Globus pallidus (tissue), 1 donor: ENCODE measurements at regions not wholly inside any gene's neighbourhood (a gene's known extent, or its start where the extent isn't known, plus 50 kb on each side); places are given as distances from the start of the nearest gene placed in this dataset.
A peak's percentile ranks its signal among the peaks of the same experiment; 100 is the strongest.
"Not testable (repeated sequence)": the region's sequence is repeated elsewhere in the genome, so short reads cannot be mapped to it uniquely, and the experiment has no call there.

ENCODE experiments used
- DNase-seq: peaks from one replicate; pipeline ENCODE4 v3.0.0-alpha.2; 2015; ENCODE audit warnings: low spot score

DNA sequence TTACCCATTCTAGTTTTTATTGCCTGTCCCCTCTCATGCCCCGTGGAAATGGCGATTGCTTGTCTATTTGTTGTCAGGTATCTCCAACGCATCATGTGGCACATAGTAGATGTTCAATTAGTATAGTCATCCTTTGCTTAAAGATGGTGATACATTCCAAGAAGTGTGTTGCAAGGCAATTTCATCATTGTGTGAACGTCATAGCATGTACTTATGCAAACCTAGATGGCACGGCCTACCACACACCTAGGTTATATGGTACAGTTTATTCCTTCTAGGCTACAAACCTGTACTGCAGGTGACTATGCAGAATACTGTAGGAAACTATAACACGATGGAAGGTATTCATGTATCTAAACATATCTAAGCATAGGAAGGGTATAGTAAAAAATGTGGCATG, 163.9 kb upstream of the DAPK1 start:
- no peak for DNase-seq

DNA sequence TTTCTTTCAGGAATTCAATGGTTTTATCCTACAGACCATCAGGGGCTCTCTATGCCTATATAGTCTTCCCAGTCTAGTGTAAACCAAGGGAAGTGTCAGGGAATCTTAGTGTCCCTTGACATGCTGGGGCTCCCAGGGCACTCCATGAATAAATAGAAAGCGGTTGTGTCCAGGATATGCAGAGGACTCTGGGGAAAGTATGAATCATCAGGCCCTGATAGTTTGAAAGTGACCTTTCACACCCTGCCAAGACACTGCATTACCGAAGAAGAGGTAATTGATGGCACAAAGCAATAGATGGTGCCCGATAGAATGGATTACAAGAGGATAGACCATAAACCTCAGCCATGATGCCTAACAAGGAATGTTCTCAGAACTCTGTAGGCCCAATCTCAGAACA, 163.3 kb upstream of the DAPK1 start:
- no peak for DNase-seq

DNA sequence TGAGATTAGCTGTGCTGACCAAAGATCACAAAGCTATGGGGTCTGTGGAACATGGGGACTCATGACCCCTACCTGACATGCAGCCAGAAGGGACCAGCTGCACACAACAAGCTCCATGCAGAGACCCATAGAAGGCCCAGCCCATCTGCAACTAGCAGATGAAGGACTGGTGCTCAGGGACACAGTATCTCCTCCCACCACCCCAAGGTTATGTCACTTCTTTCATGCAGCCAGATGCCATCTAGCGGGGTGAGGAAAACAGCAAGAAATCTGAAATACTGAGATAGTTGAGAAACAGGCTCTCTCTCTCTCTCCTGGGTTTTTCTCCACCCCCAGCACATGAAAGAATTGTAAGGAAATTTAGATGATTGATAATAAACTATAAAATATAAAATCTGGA, 161.3 kb upstream of the DAPK1 start:
- no peak for DNase-seq

DNA sequence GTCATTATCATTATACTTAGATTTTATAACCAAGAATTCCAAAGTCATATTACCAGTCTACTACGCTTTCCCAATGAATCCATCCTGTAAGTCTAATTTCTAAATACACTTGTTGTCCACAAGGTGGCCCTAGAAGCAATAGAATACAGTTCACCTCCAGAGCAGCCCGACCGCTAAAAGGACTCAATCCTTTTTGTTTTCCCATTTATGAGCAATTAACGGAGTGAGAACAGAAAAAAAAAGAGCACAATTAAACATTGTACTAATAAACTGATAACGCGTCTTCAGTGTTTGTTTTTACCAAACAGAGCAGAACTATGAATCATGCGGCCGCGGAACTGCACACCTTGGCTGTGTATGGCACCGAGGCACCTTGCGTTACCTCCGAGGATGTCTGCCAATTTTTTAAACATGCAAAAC, 160.7 kb upstream of the DAPK1 start:
- peak; percentile 70 for DNase-seq

DNA sequence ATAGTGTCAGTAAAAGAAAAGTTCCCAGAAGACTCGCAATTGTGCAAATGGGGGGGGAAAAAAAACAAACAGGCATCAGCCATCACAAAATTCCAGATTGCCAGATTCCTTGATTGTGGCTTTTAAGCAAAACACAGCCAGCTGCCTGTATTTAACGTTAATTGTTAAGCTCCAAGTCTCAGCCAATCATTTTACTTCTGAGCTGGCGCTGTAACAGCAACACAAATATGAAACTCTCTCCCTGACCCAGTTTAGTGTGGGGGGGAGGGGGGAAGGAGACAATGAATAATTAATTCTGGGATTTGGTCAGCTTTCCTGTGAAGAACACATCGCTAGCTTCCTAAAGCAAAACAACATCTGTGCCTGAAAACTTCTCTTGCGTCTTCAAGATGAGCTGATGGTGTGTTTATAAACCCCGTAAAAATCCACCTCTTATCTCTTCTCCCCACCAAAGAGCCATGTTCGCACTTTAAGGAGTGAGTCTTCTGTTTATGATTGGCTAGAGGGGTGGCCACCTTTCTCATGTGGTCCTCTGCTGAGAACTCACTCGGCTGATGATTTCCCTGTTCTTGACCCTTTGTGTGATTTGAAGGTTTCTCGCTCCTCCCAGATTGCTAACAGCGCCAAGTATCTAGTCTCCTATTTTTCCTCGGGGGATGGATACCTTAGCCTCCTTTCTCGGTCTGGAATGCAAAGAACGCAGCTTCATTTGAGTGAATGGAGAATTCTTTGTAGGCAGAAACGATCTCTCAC, 160.2 kb upstream of the DAPK1 start:
- no peak for DNase-seq

DNA sequence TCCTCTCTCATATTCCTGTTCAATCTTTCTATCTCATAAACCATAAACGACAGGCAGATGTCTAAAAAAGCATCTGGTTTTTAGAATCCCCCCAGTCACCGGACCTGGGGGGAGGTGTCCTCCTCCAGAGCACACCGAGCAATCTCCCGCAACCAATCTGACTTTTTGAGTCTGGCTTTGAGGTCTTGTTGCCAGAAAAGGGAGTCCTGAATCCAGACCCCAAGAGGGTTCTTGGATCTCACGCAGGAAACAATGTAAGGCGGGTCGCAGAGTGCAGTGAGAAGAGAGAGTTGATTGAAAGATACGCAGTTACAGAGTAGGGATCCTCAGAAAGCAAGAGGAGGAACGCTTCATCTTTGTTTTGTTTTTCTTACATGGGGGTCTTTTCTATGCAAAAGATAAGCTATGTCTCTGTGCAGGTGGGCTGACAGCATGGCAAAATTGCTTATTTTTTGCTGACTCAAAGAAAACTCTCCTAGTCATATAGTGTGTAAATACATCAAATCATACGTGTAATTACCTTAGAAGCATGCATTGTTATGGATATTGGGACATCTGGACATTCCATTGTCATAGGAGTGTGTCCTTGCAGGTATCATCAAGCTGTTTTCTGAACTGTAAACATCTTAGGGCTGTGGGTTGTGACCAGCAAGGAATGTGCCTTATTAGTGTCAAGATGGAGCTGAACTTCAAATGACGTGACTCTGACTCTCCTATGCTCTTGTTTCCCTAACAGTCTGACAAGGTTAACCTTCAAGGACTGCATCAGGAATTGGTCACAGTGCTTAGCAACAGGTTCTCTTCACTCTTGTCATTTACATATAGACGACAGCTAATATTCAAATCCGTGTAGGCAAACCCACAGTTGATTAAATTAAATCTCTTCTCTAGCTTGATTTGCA, 159.3 kb upstream of the DAPK1 start:
- DNase-seq: no peak

DNA sequence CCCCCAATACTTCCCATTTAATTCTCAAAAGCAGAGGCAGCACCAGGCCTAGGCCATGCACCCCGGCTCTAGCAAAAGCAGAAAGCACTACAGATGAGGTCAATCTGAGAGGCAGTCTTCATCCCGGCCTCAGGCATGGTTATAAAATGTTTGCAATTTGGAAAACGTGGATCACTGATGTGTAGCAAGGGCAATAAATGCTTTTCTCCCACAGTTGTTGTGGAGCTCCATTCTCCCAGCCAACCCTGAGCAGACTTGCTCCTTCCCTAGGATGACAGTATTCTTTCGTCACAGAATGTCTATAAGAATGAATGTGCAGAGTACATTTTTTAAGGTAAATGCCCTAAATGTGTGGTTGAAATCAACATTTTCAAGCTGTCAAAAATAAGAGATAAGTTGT, 157.3 kb upstream of the DAPK1 start:
- no peak for DNase-seq

DNA sequence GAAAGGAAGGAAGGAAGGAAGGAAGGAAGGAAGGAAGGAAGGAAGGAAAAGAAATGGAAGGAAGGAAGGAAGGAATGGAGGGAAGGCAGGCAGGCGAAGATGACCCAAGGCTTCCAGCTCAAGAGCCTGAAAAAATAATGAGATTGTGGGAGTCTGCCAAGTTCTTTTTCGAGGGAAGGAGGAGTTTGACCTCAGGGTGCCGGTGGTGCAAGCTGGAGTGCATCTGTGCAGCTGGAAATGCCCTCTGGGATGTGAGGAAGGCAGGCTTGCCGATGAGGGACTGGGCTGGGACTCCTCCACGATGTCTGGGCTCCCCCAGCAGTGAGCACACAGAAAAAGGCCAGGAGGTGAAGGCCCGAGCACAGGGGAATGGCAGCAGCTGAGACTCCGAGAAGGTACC, 154.9 kb upstream of the DAPK1 start:
- no peak for DNase-seq

DNA sequence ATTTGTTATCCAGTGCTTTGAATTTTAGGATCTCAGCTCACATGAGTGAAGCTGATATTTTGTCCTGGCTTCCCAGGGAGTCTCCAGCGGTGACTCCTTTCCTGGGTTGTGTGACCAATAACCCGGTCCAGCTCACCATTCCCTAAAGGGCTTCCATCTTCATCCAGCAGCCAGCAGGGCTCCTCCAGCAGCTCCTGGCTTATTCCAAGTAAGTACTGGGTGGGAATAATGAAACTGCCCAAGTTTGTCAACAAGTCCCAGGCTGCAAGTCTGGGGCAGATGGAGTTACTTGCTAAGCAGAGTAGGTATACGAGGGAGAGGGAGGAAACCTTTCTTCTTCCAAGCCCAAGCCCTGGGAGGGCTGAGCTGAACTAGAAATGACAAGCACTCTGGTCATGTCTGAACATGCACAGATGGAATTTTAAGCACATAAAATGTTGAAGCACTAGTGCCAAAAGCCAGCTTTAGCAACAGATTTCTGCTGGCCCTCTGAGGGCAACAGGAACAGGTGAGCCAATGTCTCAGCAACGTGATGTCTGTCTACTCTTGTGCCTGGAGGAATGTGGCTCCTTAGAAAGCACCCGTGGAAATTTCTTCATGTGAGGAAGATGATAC, 153.7 kb upstream of the DAPK1 start:
- DNase-seq: no peak

DNA sequence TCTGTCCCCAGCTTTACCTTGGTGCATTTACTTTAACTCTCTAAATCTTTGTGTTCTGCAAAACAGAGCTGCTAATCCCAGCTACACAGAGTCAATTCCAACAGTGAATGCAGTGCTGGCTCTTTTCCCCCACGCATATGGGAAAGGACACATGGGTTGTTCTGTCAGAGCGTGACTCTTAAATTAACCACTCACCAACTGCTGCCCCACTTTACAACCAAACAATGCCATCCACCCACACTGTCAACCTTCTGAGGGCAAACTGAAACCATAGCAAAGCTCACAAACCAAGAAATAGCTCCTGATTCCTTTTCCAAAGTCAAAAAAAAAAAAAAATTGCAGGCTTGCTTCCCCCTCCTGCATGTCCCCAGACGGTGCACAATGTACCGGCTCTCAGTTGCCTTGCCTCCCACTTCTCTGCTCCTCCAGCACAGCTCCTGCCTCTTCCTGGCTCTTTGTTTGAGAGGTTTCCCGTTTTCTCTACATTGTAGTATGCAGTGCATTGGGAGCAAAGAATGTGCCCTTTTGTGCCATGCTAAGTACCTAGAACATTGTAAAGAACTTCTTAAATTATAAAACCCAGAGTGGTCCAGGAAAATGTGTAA, 151.5 kb upstream of the DAPK1 start:
- DNase-seq: no peak

DNA sequence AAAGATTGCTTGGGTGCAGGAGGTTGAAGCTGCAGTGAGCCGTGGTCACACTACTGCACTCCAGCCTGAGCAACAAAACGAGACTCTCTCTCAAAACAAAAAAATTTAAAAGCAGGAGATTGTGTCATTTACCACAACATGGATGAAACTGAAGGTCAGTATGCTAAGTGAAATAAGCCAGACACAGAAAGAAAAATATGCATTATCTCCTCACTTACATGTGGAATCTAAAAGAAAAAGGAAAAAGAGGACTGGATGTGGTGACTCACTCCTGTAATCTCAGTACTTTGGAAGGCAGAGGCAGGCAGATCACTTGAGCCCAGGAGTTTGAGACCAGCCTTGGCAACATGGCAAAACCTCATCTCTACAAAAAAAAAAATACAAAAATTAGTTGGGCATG, 146.8 kb upstream of the DAPK1 start:
- DNase-seq: no peak

DNA sequence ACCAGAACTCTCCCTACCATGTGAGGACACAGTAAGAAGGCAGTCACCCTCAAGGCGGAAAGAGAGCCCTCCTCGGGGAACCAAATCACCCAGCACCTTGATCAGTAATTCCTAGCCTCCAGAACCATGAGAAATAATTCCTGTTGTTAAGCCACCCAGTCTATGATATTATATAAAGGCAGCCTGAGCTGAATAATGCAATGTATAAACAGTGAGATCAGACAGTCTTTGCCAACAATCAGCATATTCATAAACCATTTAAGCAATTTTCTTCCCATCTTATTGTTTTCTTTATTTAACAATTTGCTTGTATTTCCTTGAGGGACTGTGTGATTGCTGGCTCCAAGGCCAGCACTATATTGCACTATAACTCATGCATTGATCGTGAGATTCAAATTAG, 144.4 kb upstream of the DAPK1 start:
- no peak for DNase-seq

DNA sequence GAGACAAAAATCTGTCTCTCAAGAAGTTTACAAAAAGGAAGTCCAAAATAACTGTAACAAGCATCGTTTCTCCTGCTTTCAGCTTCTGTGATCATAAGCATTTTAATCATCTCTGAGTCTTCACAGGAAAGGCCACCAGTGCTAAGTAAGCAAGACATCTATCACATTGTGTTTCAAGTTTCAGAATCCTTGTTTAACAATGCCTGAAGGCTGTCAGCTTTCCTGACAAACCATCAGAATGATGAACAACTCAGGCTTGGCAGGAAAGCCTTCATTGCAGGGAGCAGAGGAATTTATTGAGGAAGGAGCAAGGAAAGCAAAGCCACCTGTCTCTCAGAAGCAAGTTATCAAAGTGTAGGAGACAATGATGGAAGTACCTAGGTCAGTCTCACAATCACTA, 143.5 kb upstream of the DAPK1 start:
- no peak for DNase-seq

DNA sequence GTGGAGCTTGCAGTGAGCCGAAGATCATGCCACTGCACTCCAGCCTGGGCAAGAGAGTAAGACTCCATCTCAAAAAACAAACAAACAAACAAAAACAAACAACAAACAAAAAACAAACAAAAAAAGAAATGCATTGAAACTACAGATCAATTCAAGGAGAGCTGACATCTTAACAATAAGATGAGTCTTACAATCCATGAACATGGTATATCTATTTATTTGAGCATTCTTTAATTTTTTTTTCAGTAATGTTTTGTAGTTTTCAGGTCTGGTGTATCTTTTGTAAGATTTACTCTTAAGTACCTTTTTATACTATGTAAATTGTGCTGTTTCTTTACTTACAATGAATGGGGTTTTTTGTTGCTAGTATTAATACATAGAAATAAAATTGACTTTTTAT, 140.1 kb upstream of the DAPK1 start:
- no peak for DNase-seq

DNA sequence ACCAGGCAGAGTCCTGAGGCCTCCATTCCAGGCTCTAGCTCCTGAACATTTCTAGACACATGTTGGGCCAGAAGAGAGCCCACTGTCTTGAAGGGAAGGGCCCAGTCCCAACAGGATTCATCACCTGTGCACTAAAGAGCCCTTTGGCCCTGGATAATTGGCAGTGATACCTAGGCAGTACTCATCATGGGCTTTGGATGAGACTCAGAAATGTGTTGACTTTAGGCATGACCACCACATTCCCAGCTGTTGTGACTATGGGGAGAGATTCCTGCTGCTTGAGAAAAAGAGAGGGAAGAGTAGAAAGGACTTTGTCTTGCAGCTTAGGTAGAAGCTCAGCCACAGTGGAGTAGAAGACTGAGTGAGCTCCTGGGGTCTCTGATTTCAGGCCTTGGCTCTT, 138.4 kb upstream of the DAPK1 start:
- DNase-seq: no peak

DNA sequence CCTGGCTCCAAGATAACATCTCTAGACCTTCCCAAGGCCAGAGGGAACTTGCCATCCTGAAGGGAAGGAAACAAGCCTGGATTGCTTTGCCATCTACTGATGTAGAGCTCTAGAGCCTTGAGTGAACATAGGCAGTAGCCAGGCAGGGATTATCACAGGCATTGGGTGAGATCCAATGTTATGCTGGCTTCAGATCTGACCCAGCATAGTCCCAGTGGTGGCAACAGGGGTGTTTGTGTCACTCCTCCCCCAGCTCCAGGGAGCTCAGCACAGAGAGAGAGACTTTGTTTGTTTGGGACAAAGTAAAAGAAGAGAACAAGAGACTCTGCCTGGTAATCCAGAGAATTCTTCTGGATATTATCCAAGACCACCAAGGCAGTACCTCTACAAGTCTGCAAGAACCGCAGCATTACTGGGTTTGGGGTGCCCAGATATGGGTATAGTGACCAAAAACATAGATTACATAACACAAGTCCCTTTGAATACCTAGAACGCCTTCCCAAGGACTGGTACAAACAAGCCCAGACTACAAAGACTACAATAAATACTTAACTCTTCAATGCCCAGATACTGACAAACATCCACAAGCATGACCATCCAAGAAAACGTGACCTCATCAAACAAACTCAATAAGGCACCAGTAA, 137.6 kb upstream of the DAPK1 start:
- no peak for DNase-seq

DNA sequence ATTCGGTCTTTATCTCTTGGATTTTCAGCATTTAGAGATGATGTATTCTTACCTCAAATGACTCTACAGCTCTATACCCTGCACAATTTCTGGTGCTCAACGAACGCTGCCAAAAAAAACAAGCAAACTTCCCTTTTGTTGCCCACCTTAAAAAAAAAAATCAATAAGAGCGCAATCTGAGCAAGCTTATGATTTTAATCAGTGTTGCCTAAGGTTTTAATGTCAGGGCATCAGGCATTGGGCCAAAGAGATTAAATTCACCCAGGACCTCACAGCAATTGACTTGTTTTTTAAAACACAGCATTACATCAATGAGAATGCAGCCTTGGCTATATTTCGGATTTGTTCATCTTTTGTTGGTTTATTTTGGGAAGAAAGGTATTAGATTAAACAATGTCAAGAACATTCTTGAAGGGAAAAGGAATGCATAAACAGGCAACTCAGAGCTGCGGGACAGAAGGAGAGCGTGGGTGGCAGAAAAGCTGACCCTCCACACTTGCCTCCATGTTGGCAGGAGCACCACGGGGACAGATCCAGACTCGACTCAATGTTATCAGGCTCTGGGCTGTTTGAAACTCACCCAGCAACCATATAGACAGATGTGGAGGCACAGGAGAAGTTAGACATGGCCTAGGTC, 127.5 kb upstream of the DAPK1 start:
- DNase-seq: no peak

DNA sequence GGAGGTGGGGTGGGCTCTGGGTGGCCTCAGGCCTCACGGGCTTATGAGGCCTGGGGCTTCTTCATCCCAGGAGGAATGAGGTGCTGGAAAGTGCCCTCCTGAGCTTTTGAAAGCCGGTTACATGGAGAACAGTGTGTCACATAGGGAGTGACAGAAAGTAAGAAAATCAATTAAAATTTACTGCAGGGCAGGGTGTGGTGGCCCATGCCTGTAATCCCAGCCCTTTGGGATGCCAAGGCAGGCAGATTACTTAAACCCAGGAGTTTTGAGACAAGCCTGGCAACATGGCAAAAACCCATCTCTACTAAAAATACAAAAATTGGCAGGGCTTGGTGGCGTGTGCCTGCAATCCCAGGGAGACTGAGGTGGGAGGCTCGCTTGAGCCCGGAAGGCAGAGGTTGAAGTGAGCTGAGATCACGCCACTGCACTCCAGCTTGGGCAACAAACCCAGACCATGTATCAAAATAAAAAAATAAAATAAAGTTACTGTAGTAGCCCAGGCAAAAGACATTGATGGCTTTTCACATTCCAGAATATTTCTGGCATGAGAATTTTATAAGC, 125.8 kb upstream of the DAPK1 start:
- no peak for DNase-seq

DNA sequence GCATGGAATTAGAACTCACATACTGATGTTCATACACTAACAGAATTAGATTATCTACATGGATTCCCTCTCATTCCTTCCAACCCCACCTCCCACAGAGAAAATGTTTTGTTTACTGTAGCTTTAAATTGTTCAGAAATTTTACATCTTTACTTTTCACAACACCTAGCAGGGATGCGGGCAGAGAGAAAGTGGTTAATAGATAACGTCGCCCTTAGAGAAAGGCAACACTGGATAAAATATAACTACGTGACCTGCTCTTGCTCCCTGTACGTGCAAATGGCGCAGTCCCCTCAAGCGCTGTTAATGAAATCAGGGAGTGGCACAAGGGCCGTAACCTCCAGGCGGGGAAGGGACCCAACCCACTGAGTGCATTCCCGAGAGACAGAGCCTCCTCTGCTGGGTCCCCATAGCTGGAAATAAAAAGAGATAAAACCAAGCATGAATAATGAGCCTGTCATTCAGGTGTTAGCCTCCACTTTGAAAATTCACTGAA, 125.3 kb upstream of the DAPK1 start:
- DNase-seq: no peak

DNA sequence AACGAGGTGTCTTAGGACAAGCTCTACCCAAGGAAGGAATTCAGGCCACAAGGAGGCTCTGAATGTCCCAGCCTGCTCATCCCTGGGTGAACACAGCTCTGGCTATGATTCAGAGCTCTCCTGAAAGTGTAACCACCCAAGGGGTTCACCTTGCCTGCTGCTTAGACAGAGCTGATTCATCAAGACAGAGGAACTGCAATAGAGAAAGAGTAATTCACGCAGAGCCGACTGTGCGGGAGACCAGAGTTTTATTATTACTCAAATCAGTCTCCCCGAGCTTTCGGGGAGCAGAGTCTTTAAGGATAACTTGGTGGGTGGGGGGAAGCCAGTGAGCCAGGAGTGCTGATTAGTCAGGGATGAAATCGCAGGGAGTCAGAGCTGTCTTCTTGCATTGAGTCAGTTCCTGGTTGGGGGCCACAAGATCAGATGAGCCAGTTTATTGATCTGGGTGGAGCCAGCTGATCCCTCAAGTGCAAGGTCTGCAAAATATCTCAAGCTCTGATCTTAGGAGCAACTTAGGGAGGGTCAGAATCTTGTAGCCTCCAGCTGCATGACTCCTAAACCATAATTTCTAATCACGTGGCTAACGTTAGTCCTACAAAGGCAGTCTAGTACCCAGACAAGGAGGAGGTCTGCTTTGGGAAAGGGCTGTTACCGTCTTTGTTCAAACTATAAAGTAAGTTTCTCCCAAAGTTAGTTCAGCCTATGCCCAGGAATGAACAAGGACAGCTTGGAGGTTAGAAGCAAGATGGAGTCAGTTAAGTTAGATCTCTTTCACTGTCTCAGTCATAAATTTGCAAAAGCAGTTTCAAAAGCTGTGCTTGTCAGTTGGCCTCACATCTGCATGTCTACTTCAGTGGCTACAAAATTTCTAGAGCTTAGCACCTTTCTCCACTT, 123.4 kb upstream of the DAPK1 start:
- DNase-seq: not testable (repeated sequence)
